HepG2 (cell line): ENCODE measurements at regions not wholly inside any gene's neighbourhood (a gene's known extent, or its start where the extent isn't known, plus 50 kb on each side); places are given as distances from the start of the nearest gene placed in this dataset.

Source experiments
- ATAC-seq: fragments of 200-7000 bp; cut with Tn5 transposase; 3 replicates; pipeline ENCODE4 v1.9.1; 2020; ENCODE audit warnings: mild to moderate bottlenecking, moderate library complexity
- BruUV-seq: library from RNA; stranded (reverse); fragments of 400-500 nt; replicated peaks from 2 replicates; lab custom pipeline; 2021; lab: Mats Ljungman, UMichigan
- CTCF ChIA-PET: fragments of 300-600 bp; formaldehyde crosslinking; extraction: SDS; loops from one replicate; lab custom pipeline; 2021; ENCODE audit warnings: low total read pairs, inconsistent platforms, low intra/inter-chr PET ratio; lab: Yijun Ruan, JAX
- POLR2A ChIA-PET: fragments of 350-600 bp; sonication (Branson Sonifier 250); formaldehyde crosslinking; loops from one replicate; lab custom pipeline; 2020; ENCODE audit warnings: antibody characterized with exemption, inconsistent platforms; lab: Yijun Ruan, JAX
- DNase-seq: peaks from one replicate; pipeline ENCODE4 v3.0.0-alpha.2; 2015; ENCODE audit warnings: low spot score
- FAIRE-seq: peaks from 3 replicates; lab custom pipeline; 2011; peaks lifted over from hg19 to GRCh38; lab: Jason Lieb, UNC
- H2AFZ ChIP-seq: one replicate; pipeline ENCODE4 v1.6.1; 2011; ENCODE audit warnings: low read length, inconsistent platforms
- H3K27ac ChIP-seq: fragments of 300-600 bp; 3 replicates; pipeline ENCODE4 v1.8.0; 2011; ENCODE audit warnings: mixed run types, mild to moderate bottlenecking, mixed read lengths, low read length, inconsistent platforms; ENCODE audit not compliant: insufficient read depth; ENCODE audit errors: extremely low read length
- H3K27me3 ChIP-seq, 2 experiments: fragments of 200-600 bp in 1 of 2; 2 replicates in 1 of 2; 3 replicates in 1 of 2; pipeline versions ENCODE4 v1.6.0 to v1.8.0; 2011; ENCODE audit warnings: low read length in 2 of 2, mild to moderate bottlenecking in 2 of 2, moderate library complexity in 2 of 2, inconsistent platforms in 1 of 2; ENCODE audit not compliant: insufficient read depth in 2 of 2, control insufficient read depth in 1 of 2
- H3K36me3 ChIP-seq, 2 experiments: fragments of 200-600 bp in 1 of 2; replicated peaks in 1 of 2; 2 replicates in 1 of 2; 3 replicates in 1 of 2; pipeline versions ENCODE4 v1.5.1 to v1.8.0; 2011; ENCODE audit warnings: low read length in 2 of 2, inconsistent platforms in 1 of 2; ENCODE audit not compliant: insufficient read depth in 2 of 2, control insufficient read depth in 1 of 2
- H3K4me1 ChIP-seq: 2 replicates; pipeline ENCODE4 v1.5.1; 2012; ENCODE audit warnings: low read length, inconsistent platforms; ENCODE audit not compliant: insufficient read depth
- H3K4me2 ChIP-seq: 2 replicates; pipeline ENCODE4 v1.6.0; 2011; ENCODE audit warnings: low read depth, low read length, inconsistent platforms
- H3K4me3 ChIP-seq, 3 experiments: fragments of 200-600 bp in 1 of 3; sonication (generic), shearing (Covaris generic) in 1 of 3; replicated peaks in 1 of 3; 2 replicates each; pipeline ENCODE4 v1.5.1; 2011 to 2016; ENCODE audit warnings: low read length in 3 of 3, inconsistent platforms in 2 of 3, low read depth in 2 of 3, mild to moderate bottlenecking in 2 of 3, control low read depth in 1 of 3, mixed read lengths in 1 of 3; ENCODE audit not compliant: insufficient read depth in 1 of 3
- H3K79me2 ChIP-seq: one replicate; pipeline ENCODE4 v1.6.1; 2011; ENCODE audit warnings: low read length, inconsistent platforms; ENCODE audit not compliant: insufficient read depth
- H3K9ac ChIP-seq: 2 replicates; pipeline ENCODE4 v1.6.0; 2011; ENCODE audit warnings: mild to moderate bottlenecking, low read depth, low read length, inconsistent platforms; ENCODE audit not compliant: insufficient read depth
- H3K9me3 ChIP-seq: 2 replicates; pipeline ENCODE4 v1.5.1; 2012; ENCODE audit warnings: mild to moderate bottlenecking, low read length
- H4K20me1 ChIP-seq: 2 replicates; pipeline ENCODE4 v1.6.0; 2011; ENCODE audit warnings: inconsistent platforms, mild to moderate bottlenecking, low read length, moderate library complexity; ENCODE audit not compliant: insufficient read depth
- ARID2 ChIP-seq: sonication (generic); formaldehyde crosslinking; IDR thresholded peaks from 2 replicates; pipeline ENCODE4 v1.8.1; 2022; ENCODE audit warnings: mild to moderate bottlenecking, missing genetic modification reagents, borderline replicate concordance
- PBX2 ChIP-seq: IDR thresholded peaks from 2 replicates; pipeline ENCODE4 v1.6.1; 2016; ENCODE audit warnings: control low read depth
- PCBP2 ChIP-seq: fragments of 200-400 bp; formaldehyde crosslinking; optimal IDR thresholded peaks from 2 replicates; pipeline ENCODE3; 2018; ENCODE audit warnings: low read length, low read depth; ENCODE audit not compliant: poor library complexity, severe bottlenecking
- SRY ChIP-seq: sonication (generic); formaldehyde crosslinking; IDR thresholded peaks from 2 replicates; pipeline ENCODE4 v1.8.0; 2022; ENCODE audit warnings: mild to moderate bottlenecking, missing genetic modification reagents
- STAG1 ChIP-seq: sonication (generic); formaldehyde crosslinking; IDR thresholded peaks from 2 replicates; pipeline ENCODE4 v1.4.0; 2020; ENCODE audit warnings: missing genetic modification reagents
- ZBTB21 ChIP-seq: sonication (generic); formaldehyde crosslinking; IDR thresholded peaks from 2 replicates; pipeline ENCODE4 v1.4.0; 2020; ENCODE audit warnings: missing genetic modification reagents
- ZBTB42 ChIP-seq: sonication (generic); formaldehyde crosslinking; IDR thresholded peaks from 2 replicates; pipeline ENCODE4 v1.5.0; 2020; ENCODE audit warnings: mild to moderate bottlenecking, missing genetic modification reagents
- ZNF362 ChIP-seq: sonication (generic); formaldehyde crosslinking; IDR thresholded peaks from 2 replicates; pipeline ENCODE4 v1.4.0; 2020; ENCODE audit warnings: missing genetic modification reagents, mild to moderate bottlenecking, borderline replicate concordance
- ZNF674 ChIP-seq: sonication (generic); formaldehyde crosslinking; IDR thresholded peaks from 2 replicates; pipeline ENCODE4 v1.5.0; 2020; ENCODE audit warnings: low read depth, mild to moderate bottlenecking, missing genetic modification reagents
- ZNF784 ChIP-seq: sonication (generic); formaldehyde crosslinking; IDR thresholded peaks from 2 replicates; pipeline ENCODE4 v1.5.1; 2020; ENCODE audit warnings: missing genetic modification reagents, mild to moderate bottlenecking, borderline replicate concordance
- WGBS: methylation state at CpG from one replicate; pipeline ENCODE4 v1.1.6; 2017; ENCODE audit warnings: low lambda C conversion rate; 5-methylcytosine and 5-hydroxymethylcytosine counted together
- in situ Hi-C: cut with HindIII; loops from 2 replicates; pipeline ENCODE4 v1.10.0; 2017; ENCODE audit warnings: low pct_unique_long_range_greater_than_20kb; ENCODE audit not compliant: extremely low pct_ligation_motif_present
- intact Hi-C: fragments of 100-400 bp; cut with micrococcal nuclease; formaldehyde crosslinking; loops from one replicate; pipeline ENCODE4 v1.10.0; 2022; ENCODE audit not compliant: unreplicated experiment
- TF ChIP-seq, protein P1 (sequence below): sonication (generic); formaldehyde crosslinking; IDR thresholded peaks from 2 replicates; pipeline ENCODE4 v1.5.0; 2020; ENCODE audit warnings: mild to moderate bottlenecking, missing genetic modification reagents, moderate library complexity

- in situ Hi-C loops, result no loop called here
- Histone ChIP-seq H3K27ac (no peak overlapping the region), H3K4me2 (no peak overlapping the region), H4K20me1 (no peaks in the 10 kb centered on the region), H3K36me3 (no peaks in the 10 kb centered on the region), H2AFZ (no peak overlapping the region), H3K27me3 (no peaks in the 10 kb centered on the region; a peak in 1 of 5 replicates), H3K4me3 (no peak overlapping the region), H3K79me2 (no peaks in the 10 kb centered on the region), H3K4me1 (no peaks in the 10 kb centered on the region), H3K9ac (no peak overlapping the region), H3K9me3 (no peaks in the 10 kb centered on the region)
- ATAC-seq (peak; percentile 59; the same call in 2 of the 3 replicates), FAIRE-seq (no peak), DNase-seq (no peak)
- CTCF ChIA-PET, result interaction anchor here (0.6 kb wide), 1 partner anchor 321 kb away, joined by 3 read pairs; no protein-coding TSS in a partner anchor
- no TSS peak for BruUV-seq
- intact Hi-C loops, result no loop called here
- POLR2A ChIA-PET, result no interaction called here
- TF ChIP-seq, protein P1, sequence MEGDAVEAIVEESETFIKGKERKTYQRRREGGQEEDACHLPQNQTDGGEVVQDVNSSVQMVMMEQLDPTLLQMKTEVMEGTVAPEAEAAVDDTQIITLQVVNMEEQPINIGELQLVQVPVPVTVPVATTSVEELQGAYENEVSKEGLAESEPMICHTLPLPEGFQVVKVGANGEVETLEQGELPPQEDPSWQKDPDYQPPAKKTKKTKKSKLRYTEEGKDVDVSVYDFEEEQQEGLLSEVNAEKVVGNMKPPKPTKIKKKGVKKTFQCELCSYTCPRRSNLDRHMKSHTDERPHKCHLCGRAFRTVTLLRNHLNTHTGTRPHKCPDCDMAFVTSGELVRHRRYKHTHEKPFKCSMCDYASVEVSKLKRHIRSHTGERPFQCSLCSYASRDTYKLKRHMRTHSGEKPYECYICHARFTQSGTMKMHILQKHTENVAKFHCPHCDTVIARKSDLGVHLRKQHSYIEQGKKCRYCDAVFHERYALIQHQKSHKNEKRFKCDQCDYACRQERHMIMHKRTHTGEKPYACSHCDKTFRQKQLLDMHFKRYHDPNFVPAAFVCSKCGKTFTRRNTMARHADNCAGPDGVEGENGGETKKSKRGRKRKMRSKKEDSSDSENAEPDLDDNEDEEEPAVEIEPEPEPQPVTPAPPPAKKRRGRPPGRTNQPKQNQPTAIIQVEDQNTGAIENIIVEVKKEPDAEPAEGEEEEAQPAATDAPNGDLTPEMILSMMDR (CRISPR knock-in tag), result peak; percentile 46
- TF ChIP-seq STAG1 (CRISPR knock-in tag) (peak; percentile 37), ARID2 (CRISPR knock-in tag) (no peak)
- WGBS, result 6% methylated on average over 3 of the region's 3 CpGs
Measured at GRCh38 chr3:76044601-76045600, 259.6 kb upstream of the ZNF717 start.

DNA sequence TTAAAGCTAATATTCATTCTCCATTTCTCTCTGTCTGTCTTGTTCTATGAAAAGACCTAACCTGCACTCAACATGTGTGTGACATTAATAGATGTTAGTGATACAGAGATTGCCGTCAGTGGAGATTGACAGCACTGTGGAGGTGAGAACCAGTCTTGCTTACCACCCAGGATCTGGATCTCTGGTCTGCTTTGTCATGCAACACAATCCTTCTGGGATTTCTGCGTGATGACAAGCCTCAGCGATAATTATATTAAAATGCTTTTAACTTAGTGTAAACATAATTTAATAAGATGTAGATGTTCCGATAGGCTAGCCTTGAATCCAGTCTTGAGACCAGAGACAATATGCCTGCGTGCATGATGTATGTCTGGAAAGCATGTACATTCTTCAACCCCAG, 262.0 kb upstream of the ZNF717 start:
- Histone ChIP-seq H3K9me3 (no peaks in the 10 kb centered on the region), H3K27me3 (no peaks in the 10 kb centered on the region; a peak in 1 of 5 replicates), H3K9ac (no peak overlapping the region), H3K4me1 (no peaks in the 10 kb centered on the region), H3K36me3 (no peaks in the 10 kb centered on the region), H4K20me1 (no peaks in the 10 kb centered on the region), H3K79me2 (no peaks in the 10 kb centered on the region), H3K27ac (no peak overlapping the region), H3K4me3 (no peak overlapping the region), H3K4me2 (no peak overlapping the region), H2AFZ (no peak overlapping the region)
- 11% methylated on average over 5 of the region's 5 CpGs for WGBS
- ChIA-PET POLR2A (no interaction called here), CTCF (no interaction called here)
- FAIRE-seq (no peak), ATAC-seq (no peak), DNase-seq (no peak)
- in situ Hi-C loops (no loop called here), intact Hi-C loops (no loop called here)
- BruUV-seq, result no TSS peak
- TF ChIP-seq SRY (CRISPR knock-in tag), result no peak
- no peak for TF ChIP-seq ZBTB21 (CRISPR knock-in tag)
- no peak for TF ChIP-seq ZNF362 (CRISPR knock-in tag)
- TF ChIP-seq ZNF784 (CRISPR knock-in tag), result no peak
- TF ChIP-seq PBX2 (CRISPR knock-in tag), result no peak
- no peak for TF ChIP-seq ZNF674 (CRISPR knock-in tag)
- no peak for TF ChIP-seq ZBTB42
- TF ChIP-seq PCBP2, result no peak
